ENCODE measurements at regions not wholly inside any gene's neighbourhood (a gene's known extent, or its start where the extent isn't known, plus 50 kb on each side); places are given as distances from the start of the nearest gene placed in this dataset.

DNA sequence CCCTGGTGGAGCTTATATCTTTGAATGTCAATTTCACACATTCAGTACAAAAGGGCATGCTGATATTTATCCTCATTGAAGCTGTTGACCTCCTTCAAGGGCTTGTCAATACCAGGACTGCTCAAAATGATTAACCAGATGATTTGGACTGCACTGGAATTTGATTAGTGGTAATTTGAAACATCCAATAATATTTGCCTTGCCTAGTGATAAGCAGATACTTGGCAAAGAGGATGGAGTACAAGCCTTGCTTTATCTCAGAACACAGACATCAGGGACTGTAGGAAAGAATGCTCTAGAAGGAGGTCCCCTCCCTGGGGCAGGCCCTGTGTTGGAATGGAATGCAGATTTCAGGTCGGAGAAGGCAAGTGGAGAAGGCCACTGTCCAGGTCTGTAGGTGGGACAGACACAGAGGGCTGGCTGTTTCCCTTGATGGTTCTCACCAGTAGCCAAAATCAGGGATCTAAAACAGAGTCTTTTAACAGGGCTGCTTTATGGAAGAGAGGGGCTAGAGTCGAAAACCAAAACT lies 64.8 kb upstream of the ZNF648 start:
- no peaks in the 10 kb centered on the region for H3K27me3 ChIP-seq (ENCODE audit: control insufficient read depth, extremely low read depth, insufficient read depth, low read length)
- no peak overlapping the region for H3K4me3 ChIP-seq (ENCODE audit: control insufficient read depth in 2 of 3, extremely low read depth in 1 of 3, insufficient read depth in 2 of 3, low read depth in 1 of 3, low read length in 3 of 3)
- H3K9me3 ChIP-seq (ENCODE audit: control insufficient read depth, low read depth, low read length): no peaks in the 10 kb centered on the region
- no peak for TF ChIP-seq EZH2 (IDR thresholded peaks at IDR 0.05; ENCODE audit: low read length)
- TF ChIP-seq, protein P1, sequence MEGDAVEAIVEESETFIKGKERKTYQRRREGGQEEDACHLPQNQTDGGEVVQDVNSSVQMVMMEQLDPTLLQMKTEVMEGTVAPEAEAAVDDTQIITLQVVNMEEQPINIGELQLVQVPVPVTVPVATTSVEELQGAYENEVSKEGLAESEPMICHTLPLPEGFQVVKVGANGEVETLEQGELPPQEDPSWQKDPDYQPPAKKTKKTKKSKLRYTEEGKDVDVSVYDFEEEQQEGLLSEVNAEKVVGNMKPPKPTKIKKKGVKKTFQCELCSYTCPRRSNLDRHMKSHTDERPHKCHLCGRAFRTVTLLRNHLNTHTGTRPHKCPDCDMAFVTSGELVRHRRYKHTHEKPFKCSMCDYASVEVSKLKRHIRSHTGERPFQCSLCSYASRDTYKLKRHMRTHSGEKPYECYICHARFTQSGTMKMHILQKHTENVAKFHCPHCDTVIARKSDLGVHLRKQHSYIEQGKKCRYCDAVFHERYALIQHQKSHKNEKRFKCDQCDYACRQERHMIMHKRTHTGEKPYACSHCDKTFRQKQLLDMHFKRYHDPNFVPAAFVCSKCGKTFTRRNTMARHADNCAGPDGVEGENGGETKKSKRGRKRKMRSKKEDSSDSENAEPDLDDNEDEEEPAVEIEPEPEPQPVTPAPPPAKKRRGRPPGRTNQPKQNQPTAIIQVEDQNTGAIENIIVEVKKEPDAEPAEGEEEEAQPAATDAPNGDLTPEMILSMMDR (optimal IDR thresholded peaks at IDR 0.05 in 1 of 3, IDR thresholded peaks at IDR 0.05 in 1 of 3, conservative IDR thresholded peaks at IDR 0.05 in 1 of 3; ENCODE audit: extremely low read depth in 1 of 3, insufficient read depth in 2 of 3, low read length in 3 of 3): no peak
- no peak overlapping the region for H3K4me2 ChIP-seq (ENCODE audit: control insufficient read depth, extremely low read depth, insufficient read depth, low read depth, low read length)
- no peaks in the 10 kb centered on the region for H3K9me1 ChIP-seq (ENCODE audit: control insufficient read depth, extremely low read depth, insufficient read depth, low read length)
- no peak overlapping the region for H3K9ac ChIP-seq (ENCODE audit: control insufficient read depth, extremely low read depth, insufficient read depth, low read length)
- FAIRE-seq (no peak), DNase-seq (ENCODE audit: low read depth, low spot score) (no peak)
- H3K36me3 ChIP-seq (ENCODE audit: control insufficient read depth in 2 of 2, extremely low read depth in 1 of 2, insufficient read depth in 2 of 2, low read length in 2 of 2): no peaks in the 10 kb centered on the region
- H3K4me1 ChIP-seq (ENCODE audit: control insufficient read depth, extremely low read depth, insufficient read depth, low read length): peaks cover 9% of the 10 kb centered on the region
- no peaks in the 10 kb centered on the region for H3K79me2 ChIP-seq (ENCODE audit: control insufficient read depth, insufficient read depth, low read length)
- dilution Hi-C loops (cut with MboI; ENCODE audit: extremely low pct_ligation_motif_present, low sequenced_read_pairs): no loop called here
- H3K27ac ChIP-seq (ENCODE audit: control insufficient read depth, insufficient read depth, low read length): no peak overlapping the region
- no peaks in the 10 kb centered on the region for H4K20me1 ChIP-seq (ENCODE audit: control insufficient read depth, extremely low read depth, insufficient read depth, low read length)
- no peak overlapping the region for H2AFZ ChIP-seq (ENCODE audit: control insufficient read depth, low read length)

DNA sequence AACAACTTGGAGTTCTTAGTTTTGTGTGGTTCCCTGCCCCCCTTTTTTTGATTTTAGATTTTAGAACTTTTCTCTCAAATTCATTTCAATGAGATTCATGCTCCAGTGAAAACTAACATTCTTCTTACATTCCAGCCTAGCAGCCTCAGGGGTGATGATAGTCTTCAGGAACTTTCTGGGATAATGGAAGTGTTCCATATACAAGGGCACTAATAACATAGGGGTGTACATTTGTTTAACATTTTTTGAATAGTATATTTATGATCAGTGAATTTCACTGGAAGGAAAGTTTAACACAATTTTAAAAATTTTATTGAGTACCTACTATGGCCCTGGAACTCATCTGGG lies 61.4 kb upstream of the ZNF648 start:
- no peak for FAIRE-seq
- no peak overlapping the region for H2AFZ ChIP-seq (ENCODE audit: control insufficient read depth, low read length)

More for the DNA sequence above, 61.4 kb upstream of the ZNF648 start:
- dilution Hi-C loops (cut with MboI; ENCODE audit: extremely low pct_ligation_motif_present, low sequenced_read_pairs): no loop called here
- H3K9me3 ChIP-seq (ENCODE audit: control insufficient read depth, low read depth, low read length): no peaks in the 10 kb centered on the region
- no peak overlapping the region for H3K27ac ChIP-seq (ENCODE audit: control insufficient read depth, insufficient read depth, low read length)
- no peak for DNase-seq (ENCODE audit: low read depth, low spot score)
- no peak overlapping the region for H3K4me3 ChIP-seq (ENCODE audit: control insufficient read depth in 2 of 3, extremely low read depth in 1 of 3, insufficient read depth in 2 of 3, low read depth in 1 of 3, low read length in 3 of 3)
- no peaks in the 10 kb centered on the region for H3K36me3 ChIP-seq (ENCODE audit: control insufficient read depth in 2 of 2, extremely low read depth in 1 of 2, insufficient read depth in 2 of 2, low read length in 2 of 2)
- H3K9me1 ChIP-seq (ENCODE audit: control insufficient read depth, extremely low read depth, insufficient read depth, low read length): no peaks in the 10 kb centered on the region
- H3K9ac ChIP-seq (ENCODE audit: control insufficient read depth, extremely low read depth, insufficient read depth, low read length): no peak overlapping the region
- no peaks in the 10 kb centered on the region for H4K20me1 ChIP-seq (ENCODE audit: control insufficient read depth, extremely low read depth, insufficient read depth, low read length)
- H3K79me2 ChIP-seq (ENCODE audit: control insufficient read depth, insufficient read depth, low read length): no peaks in the 10 kb centered on the region
- TF ChIP-seq, protein P1 (optimal IDR thresholded peaks at IDR 0.05 in 1 of 3, IDR thresholded peaks at IDR 0.05 in 1 of 3, conservative IDR thresholded peaks at IDR 0.05 in 1 of 3; ENCODE audit: extremely low read depth in 1 of 3, insufficient read depth in 2 of 3, low read length in 3 of 3): no peak
- no peak for TF ChIP-seq EZH2 (IDR thresholded peaks at IDR 0.05; ENCODE audit: low read length)
- no peak overlapping the region for H3K4me2 ChIP-seq (ENCODE audit: control insufficient read depth, extremely low read depth, insufficient read depth, low read depth, low read length)
- no peaks in the 10 kb centered on the region for H3K27me3 ChIP-seq (ENCODE audit: control insufficient read depth, extremely low read depth, insufficient read depth, low read length)
- peaks cover 24% of the 10 kb centered on the region for H3K4me1 ChIP-seq (ENCODE audit: control insufficient read depth, extremely low read depth, insufficient read depth, low read length)

Data from keratinocyte (primary cell).